Neural cell (in vitro differentiated cells): ENCODE measurements at regions not wholly inside any gene's neighbourhood (a gene's known extent, or its start where the extent isn't known, plus 50 kb on each side); places are given as distances from the start of the nearest gene placed in this dataset.

Experiments used
- CTCF ChIP-seq: fragments of 450-650 bp; IDR thresholded peaks from 2 replicates; pipeline ENCODE4 v1.5.1; 2014; ENCODE audit warnings: antibody characterized with exemption, mild to moderate bottlenecking, moderate library complexity; ENCODE audit not compliant: poor library complexity, severe bottlenecking
- EP300 ChIP-seq: fragments of 450-650 bp; conservative IDR thresholded peaks from 2 replicates; pipeline ENCODE4 v1.6.1; 2014; ENCODE audit warnings: antibody characterized with exemption, mild to moderate bottlenecking, moderate library complexity; ENCODE audit not compliant: poor library complexity, severe bottlenecking
- EZH2 ChIP-seq: fragments of 200-600, 300-800 bp; shearing (Covaris generic), sonication (generic); IDR thresholded peaks from 2 replicates; pipeline ENCODE4 v1.6.1; 2014; ENCODE audit warnings: antibody characterized with exemption, low read length, borderline replicate concordance, mild to moderate bottlenecking; ENCODE audit not compliant: insufficient read depth, poor library complexity, severe bottlenecking
- MXI1 ChIP-seq: fragments of 450-650 bp; conservative IDR thresholded peaks from 2 replicates; pipeline ENCODE4 v1.6.1; 2014; ENCODE audit warnings: antibody characterized with exemption, mild to moderate bottlenecking; ENCODE audit not compliant: poor library complexity, severe bottlenecking
- POLR2AphosphoS5 ChIP-seq: IDR thresholded peaks from 2 replicates; pipeline ENCODE4 v1.6.1; 2012
- REST ChIP-seq: IDR thresholded peaks from 2 replicates; pipeline ENCODE4 v1.6.1; 2012; ENCODE audit warnings: borderline replicate concordance
- SMC3 ChIP-seq: fragments of 450-650 bp; conservative IDR thresholded peaks from 2 replicates; pipeline ENCODE4 v1.6.1; 2014; ENCODE audit warnings: antibody characterized with exemption, mild to moderate bottlenecking, moderate library complexity; ENCODE audit not compliant: poor library complexity
- TAF1 ChIP-seq: IDR thresholded peaks from 2 replicates; pipeline ENCODE4 v1.6.1; 2012; ENCODE audit warnings: low read depth

- TF ChIP-seq CTCF (no peak), REST (no peak), EZH2 (no peak), EP300 (no peak), TAF1 (no peak), POLR2AphosphoS5 (no peak), MXI1 (no peak), SMC3 (no peak)
Measured at GRCh38 chr4:42345962-42346544, 51.2 kb upstream of the SHISA3 start.
